HCT116 (cell line): ENCODE measurements at regions not wholly inside any gene's neighbourhood (a gene's known extent, or its start where the extent isn't known, plus 50 kb on each side); places are given as distances from the start of the nearest gene placed in this dataset.

ENCODE experiments used
- CBX3 ChIP-seq: IDR thresholded peaks from 2 replicates; pipeline ENCODE4 v1.6.1; 2012; ENCODE audit warnings: low read depth
- ELF1 ChIP-seq: IDR thresholded peaks from 2 replicates; pipeline ENCODE4 v1.6.1; 2012; ENCODE audit warnings: low read depth, borderline replicate concordance
- EZH2 ChIP-seq: fragments of 200-600 bp; sonication (generic); IDR thresholded peaks from 2 replicates; pipeline ENCODE4 v1.6.1; 2017; ENCODE audit warnings: antibody characterized with exemption, mixed run types
- EZH2phosphoT487 ChIP-seq: fragments of 200-600 bp; IDR thresholded peaks from 2 replicates; pipeline ENCODE4 v1.6.1; 2018; ENCODE audit warnings: antibody characterized with exemption, borderline replicate concordance
- POLR2A ChIP-seq: IDR thresholded peaks from 2 replicates; pipeline ENCODE4 v1.7.0; 2011; ENCODE audit warnings: borderline replicate concordance; ENCODE audit not compliant: insufficient read depth, insufficient read length; ENCODE audit errors: extremely low read depth
- POLR2AphosphoS5 ChIP-seq: IDR thresholded peaks from 2 replicates; pipeline ENCODE4 v1.6.1; 2011; ENCODE audit warnings: mild to moderate bottlenecking, low read depth, low read length, moderate library complexity
- RAD21 ChIP-seq: IDR thresholded peaks from 2 replicates; pipeline ENCODE4 v1.6.1; 2012; ENCODE audit warnings: low read depth, mild to moderate bottlenecking
- SIN3A ChIP-seq: IDR thresholded peaks from 2 replicates; pipeline ENCODE4 v1.6.1; 2012; ENCODE audit warnings: low read depth
- SP1 ChIP-seq: IDR thresholded peaks from 2 replicates; pipeline ENCODE4 v1.6.1; 2012; ENCODE audit warnings: low read depth
- YY1 ChIP-seq: IDR thresholded peaks from 2 replicates; pipeline ENCODE4 v1.6.1; 2011; ENCODE audit warnings: low read length, low read depth, moderate library complexity, mild to moderate bottlenecking; ENCODE audit not compliant: insufficient replicate concordance; ENCODE audit errors: extremely low read depth
- TF ChIP-seq, protein P1 (sequence below): IDR thresholded peaks from 2 replicates; pipeline ENCODE4 v1.6.1; 2012; ENCODE audit warnings: low read depth
- TF ChIP-seq, protein P2 (sequence below), 3 experiments: fragments of 200-600 bp in 1 of 3; sonication (generic) in 1 of 3; IDR thresholded peaks in 2 of 3; conservative IDR thresholded peaks in 1 of 3; 2 replicates each; pipeline ENCODE4 v1.5.1; 2012 to 2017; ENCODE audit warnings: low read depth in 2 of 3, low read length in 2 of 3, antibody characterized with exemption in 1 of 3, borderline replicate concordance in 1 of 3, control low read depth in 1 of 3, mild to moderate bottlenecking in 1 of 3, mixed read lengths in 1 of 3, mixed run types in 1 of 3, moderate library complexity in 1 of 3; ENCODE audit not compliant: insufficient read depth in 1 of 3
- TF ChIP-seq, protein P3 (sequence below): IDR thresholded peaks from 2 replicates; pipeline ENCODE4 v1.6.1; 2012
- TF ChIP-seq, protein P4 (sequence below): IDR thresholded peaks from 2 replicates; pipeline ENCODE4 v1.6.1; 2012

DNA sequence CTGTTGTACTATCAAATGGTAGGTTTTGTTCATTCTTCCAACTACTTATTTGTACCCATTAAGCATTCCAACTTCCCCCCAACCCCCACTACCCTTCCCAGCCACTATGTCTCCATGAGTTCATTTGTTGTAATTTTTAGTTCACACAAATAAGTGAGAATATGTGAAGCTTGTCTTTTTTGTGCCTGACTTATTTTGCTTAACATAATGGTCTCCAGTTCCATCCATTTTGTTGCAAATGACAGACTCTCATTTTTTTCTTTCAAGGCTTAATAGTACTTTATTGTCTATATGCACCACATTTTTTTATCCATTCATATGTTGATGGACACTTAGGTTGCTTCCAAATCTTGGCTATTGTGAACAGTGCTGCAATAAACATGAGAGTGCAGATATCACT lies 86.2 kb downstream of the ALG10B start:
- TF ChIP-seq, protein P1, sequence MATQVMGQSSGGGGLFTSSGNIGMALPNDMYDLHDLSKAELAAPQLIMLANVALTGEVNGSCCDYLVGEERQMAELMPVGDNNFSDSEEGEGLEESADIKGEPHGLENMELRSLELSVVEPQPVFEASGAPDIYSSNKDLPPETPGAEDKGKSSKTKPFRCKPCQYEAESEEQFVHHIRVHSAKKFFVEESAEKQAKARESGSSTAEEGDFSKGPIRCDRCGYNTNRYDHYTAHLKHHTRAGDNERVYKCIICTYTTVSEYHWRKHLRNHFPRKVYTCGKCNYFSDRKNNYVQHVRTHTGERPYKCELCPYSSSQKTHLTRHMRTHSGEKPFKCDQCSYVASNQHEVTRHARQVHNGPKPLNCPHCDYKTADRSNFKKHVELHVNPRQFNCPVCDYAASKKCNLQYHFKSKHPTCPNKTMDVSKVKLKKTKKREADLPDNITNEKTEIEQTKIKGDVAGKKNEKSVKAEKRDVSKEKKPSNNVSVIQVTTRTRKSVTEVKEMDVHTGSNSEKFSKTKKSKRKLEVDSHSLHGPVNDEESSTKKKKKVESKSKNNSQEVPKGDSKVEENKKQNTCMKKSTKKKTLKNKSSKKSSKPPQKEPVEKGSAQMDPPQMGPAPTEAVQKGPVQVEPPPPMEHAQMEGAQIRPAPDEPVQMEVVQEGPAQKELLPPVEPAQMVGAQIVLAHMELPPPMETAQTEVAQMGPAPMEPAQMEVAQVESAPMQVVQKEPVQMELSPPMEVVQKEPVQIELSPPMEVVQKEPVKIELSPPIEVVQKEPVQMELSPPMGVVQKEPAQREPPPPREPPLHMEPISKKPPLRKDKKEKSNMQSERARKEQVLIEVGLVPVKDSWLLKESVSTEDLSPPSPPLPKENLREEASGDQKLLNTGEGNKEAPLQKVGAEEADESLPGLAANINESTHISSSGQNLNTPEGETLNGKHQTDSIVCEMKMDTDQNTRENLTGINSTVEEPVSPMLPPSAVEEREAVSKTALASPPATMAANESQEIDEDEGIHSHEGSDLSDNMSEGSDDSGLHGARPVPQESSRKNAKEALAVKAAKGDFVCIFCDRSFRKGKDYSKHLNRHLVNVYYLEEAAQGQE: no peak
- TF ChIP-seq EZH2phosphoT487 (no peak), CBX3 (no peak), POLR2AphosphoS5 (no peak), SP1 (no peak), SIN3A (no peak), POLR2A (no peak), ELF1 (no peak), RAD21 (no peak), EZH2 (no peak), YY1 (no peak)
- TF ChIP-seq, protein P2, sequence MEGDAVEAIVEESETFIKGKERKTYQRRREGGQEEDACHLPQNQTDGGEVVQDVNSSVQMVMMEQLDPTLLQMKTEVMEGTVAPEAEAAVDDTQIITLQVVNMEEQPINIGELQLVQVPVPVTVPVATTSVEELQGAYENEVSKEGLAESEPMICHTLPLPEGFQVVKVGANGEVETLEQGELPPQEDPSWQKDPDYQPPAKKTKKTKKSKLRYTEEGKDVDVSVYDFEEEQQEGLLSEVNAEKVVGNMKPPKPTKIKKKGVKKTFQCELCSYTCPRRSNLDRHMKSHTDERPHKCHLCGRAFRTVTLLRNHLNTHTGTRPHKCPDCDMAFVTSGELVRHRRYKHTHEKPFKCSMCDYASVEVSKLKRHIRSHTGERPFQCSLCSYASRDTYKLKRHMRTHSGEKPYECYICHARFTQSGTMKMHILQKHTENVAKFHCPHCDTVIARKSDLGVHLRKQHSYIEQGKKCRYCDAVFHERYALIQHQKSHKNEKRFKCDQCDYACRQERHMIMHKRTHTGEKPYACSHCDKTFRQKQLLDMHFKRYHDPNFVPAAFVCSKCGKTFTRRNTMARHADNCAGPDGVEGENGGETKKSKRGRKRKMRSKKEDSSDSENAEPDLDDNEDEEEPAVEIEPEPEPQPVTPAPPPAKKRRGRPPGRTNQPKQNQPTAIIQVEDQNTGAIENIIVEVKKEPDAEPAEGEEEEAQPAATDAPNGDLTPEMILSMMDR (IDR thresholded peaks at IDR 0.05 in 2 of 3, conservative IDR thresholded peaks at IDR 0.05 in 1 of 3; ENCODE audit: borderline replicate concordance in 1 of 3, insufficient read depth in 1 of 3, low read depth in 2 of 3, low read length in 2 of 3): no peak
- TF ChIP-seq, protein P3, sequence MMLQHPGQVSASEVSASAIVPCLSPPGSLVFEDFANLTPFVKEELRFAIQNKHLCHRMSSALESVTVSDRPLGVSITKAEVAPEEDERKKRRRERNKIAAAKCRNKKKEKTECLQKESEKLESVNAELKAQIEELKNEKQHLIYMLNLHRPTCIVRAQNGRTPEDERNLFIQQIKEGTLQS: no peak
- TF ChIP-seq, protein P4, sequence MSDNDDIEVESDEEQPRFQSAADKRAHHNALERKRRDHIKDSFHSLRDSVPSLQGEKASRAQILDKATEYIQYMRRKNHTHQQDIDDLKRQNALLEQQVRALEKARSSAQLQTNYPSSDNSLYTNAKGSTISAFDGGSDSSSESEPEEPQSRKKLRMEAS: no peak
